ENCODE measurements at regions not wholly inside any gene's neighbourhood (a gene's known extent, or its start where the extent isn't known, plus 50 kb on each side); places are given as distances from the start of the nearest gene placed in this dataset.

DNA sequence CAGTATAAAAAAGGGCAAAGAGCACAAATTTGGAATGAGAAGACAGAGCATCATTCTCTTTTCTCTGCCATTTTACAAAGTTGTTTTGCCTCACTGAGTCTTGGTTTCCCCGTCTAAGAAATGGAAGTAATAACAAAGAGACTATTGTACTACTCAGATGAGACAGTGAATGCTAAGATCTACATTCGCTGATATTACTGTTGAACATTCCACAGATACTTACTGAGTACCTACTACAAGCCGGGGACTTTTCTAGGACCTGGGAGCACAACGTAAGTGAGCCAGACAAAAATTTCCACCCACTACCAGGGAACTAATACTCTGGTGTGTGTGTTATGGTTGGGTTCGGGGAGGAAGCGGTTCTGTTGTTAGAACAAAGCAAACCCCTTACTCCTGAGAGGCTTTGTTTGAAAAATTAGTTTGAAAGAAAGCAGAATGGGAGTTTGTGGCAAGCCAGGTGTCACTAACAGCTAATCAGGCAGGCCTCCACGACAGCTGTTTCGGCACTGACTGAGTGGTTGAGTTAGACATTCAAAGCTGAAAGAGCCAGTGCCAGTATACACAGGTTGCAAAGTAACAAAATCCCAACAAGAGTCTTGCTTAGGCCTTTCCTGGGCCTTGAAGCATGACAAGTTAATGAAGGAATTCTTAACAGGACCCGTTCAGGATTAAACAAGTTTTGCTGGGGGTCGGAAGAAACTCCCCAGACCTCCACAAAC is 458.3 kb downstream of the EDEM1 start:
- no peaks in the 10 kb centered on the region for H3K36me3 ChIP-seq (replicated peaks in 1 of 2; ENCODE audit: control insufficient read depth in 1 of 2, insufficient read depth in 2 of 2, low read length in 2 of 2)
- H3K4me1 ChIP-seq (ENCODE audit: insufficient read depth, low read length) = no peaks in the 10 kb centered on the region
- ChIA-PET POLR2A (no interaction called here), CTCF (ENCODE audit: low intra/inter-chr PET ratio, low total read pairs) (no interaction called here)
- H3K79me2 ChIP-seq (ENCODE audit: insufficient read depth, low read length) = no peaks in the 10 kb centered on the region
- ATAC-seq (no peak), FAIRE-seq (no peak), DNase-seq (ENCODE audit: low spot score) (no peak)
- TF ChIP-seq EHMT2 (IDR thresholded peaks at IDR 0.05; ENCODE audit: borderline replicate concordance, low read depth, low read length) (no peak), ZNF557 (CRISPR knock-in tag; IDR thresholded peaks at IDR 0.05) (no peak), TEAD3 (CRISPR knock-in tag; optimal IDR thresholded peaks at IDR 0.05; ENCODE audit: borderline replicate concordance) (no peak), MYC (CRISPR knock-in tag; IDR thresholded peaks at IDR 0.05; ENCODE audit: borderline replicate concordance) (no peak), PHF20 (CRISPR knock-in tag; IDR thresholded peaks at IDR 0.05) (no peak), GTF2F1 (IDR thresholded peaks at IDR 0.05; ENCODE audit: low read length) (no peak), KLF15 (CRISPR knock-in tag; IDR thresholded peaks at IDR 0.05; ENCODE audit: borderline replicate concordance) (no peak), ZNF326 (CRISPR knock-in tag; IDR thresholded peaks at IDR 0.05; ENCODE audit: borderline replicate concordance) (no peak), NCOA1 (CRISPR knock-in tag; IDR thresholded peaks at IDR 0.05) (no peak), SRSF4 (IDR thresholded peaks at IDR 0.05; ENCODE audit: low read depth, low read length, poor library complexity, severe bottlenecking) (no peak), SMAD1 (CRISPR knock-in tag; IDR thresholded peaks at IDR 0.05; ENCODE audit: borderline replicate concordance, low read depth) (no peak), REXO4 (CRISPR knock-in tag; IDR thresholded peaks at IDR 0.05; ENCODE audit: borderline replicate concordance) (no peak), RCOR2 (CRISPR knock-in tag; IDR thresholded peaks at IDR 0.05) (no peak), SIN3B (IDR thresholded peaks at IDR 0.05; ENCODE audit: low read length) (no peak)
- TF ChIP-seq, protein P1, sequence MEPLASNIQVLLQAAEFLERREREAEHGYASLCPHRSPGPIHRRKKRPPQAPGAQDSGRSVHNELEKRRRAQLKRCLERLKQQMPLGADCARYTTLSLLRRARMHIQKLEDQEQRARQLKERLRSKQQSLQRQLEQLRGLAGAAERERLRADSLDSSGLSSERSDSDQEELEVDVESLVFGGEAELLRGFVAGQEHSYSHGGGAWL (CRISPR knock-in tag; IDR thresholded peaks at IDR 0.05) = no peak
- TF ChIP-seq, protein P2, sequence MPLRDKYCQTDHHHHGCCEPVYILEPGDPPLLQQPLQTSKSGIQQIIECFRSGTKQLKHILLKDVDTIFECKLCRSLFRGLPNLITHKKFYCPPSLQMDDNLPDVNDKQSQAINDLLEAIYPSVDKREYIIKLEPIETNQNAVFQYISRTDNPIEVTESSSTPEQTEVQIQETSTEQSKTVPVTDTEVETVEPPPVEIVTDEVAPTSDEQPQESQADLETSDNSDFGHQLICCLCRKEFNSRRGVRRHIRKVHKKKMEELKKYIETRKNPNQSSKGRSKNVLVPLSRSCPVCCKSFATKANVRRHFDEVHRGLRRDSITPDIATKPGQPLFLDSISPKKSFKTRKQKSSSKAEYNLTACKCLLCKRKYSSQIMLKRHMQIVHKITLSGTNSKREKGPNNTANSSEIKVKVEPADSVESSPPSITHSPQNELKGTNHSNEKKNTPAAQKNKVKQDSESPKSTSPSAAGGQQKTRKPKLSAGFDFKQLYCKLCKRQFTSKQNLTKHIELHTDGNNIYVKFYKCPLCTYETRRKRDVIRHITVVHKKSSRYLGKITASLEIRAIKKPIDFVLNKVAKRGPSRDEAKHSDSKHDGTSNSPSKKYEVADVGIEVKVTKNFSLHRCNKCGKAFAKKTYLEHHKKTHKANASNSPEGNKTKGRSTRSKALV (CRISPR knock-in tag; IDR thresholded peaks at IDR 0.05) = no peak
- TF ChIP-seq, protein P3, sequence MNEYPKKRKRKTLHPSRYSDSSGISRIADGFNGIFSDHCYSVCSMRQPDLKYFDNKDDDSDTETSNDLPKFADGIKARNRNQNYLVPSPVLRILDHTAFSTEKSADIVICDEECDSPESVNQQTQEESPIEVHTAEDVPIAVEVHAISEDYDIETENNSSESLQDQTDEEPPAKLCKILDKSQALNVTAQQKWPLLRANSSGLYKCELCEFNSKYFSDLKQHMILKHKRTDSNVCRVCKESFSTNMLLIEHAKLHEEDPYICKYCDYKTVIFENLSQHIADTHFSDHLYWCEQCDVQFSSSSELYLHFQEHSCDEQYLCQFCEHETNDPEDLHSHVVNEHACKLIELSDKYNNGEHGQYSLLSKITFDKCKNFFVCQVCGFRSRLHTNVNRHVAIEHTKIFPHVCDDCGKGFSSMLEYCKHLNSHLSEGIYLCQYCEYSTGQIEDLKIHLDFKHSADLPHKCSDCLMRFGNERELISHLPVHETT (CRISPR knock-in tag; conservative IDR thresholded peaks at IDR 0.05) = no peak
- H4K20me1 ChIP-seq (ENCODE audit: insufficient read depth, low read length) = no peaks in the 10 kb centered on the region
- in situ Hi-C loops (cut with HindIII; ENCODE audit: extremely low pct_ligation_motif_present, low pct_unique_long_range_greater_than_20kb) = no loop called here
- intact Hi-C loops (cut with micrococcal nuclease; ENCODE audit: unreplicated experiment) = no loop called here
- H3K4me3 ChIP-seq (replicated peaks in 1 of 3; ENCODE audit: insufficient read depth in 1 of 3, low read depth in 2 of 3, low read length in 3 of 3) = no peak overlapping the region
- BruUV-seq (replicated peaks) = no TSS peak
- H3K9ac ChIP-seq (ENCODE audit: insufficient read depth, low read depth, low read length) = no peak overlapping the region
- no peaks in the 10 kb centered on the region; a peak in 1 of 5 replicates for H3K27me3 ChIP-seq (ENCODE audit: control insufficient read depth in 1 of 2, insufficient read depth in 2 of 2, low read length in 2 of 2)
- no peaks in the 10 kb centered on the region for H3K9me3 ChIP-seq (ENCODE audit: low read length)
- H3K4me2 ChIP-seq (ENCODE audit: low read depth, low read length) = no peak overlapping the region
- WGBS (ENCODE audit: low lambda C conversion rate) = 3% methylated on average over 9 of the region's 10 CpGs
- H3K27ac ChIP-seq (ENCODE audit: extremely low read length, insufficient read depth, low read length) = no peak overlapping the region
- H2AFZ ChIP-seq (ENCODE audit: low read length) = no peak overlapping the region
